KMS-11 (cell line): ENCODE measurements at regions not wholly inside any gene's neighbourhood (a gene's known extent, or its start where the extent isn't known, plus 50 kb on each side); places are given as distances from the start of the nearest gene placed in this dataset.

ENCODE experiments used
- H2AFZ ChIP-seq: fragments of 200-600 bp; sonication (generic); 2 replicates; pipeline ENCODE4 v1.6.1; 2016; ENCODE audit warnings: antibody characterized with exemption, mixed run types, low read depth
- H3K27ac ChIP-seq: fragments of 200-600 bp; sonication (generic); 2 replicates; pipeline ENCODE4 v1.6.1; 2016; ENCODE audit warnings: mild to moderate bottlenecking, mixed run types
- H3K27me3 ChIP-seq: fragments of 200-600 bp; sonication (generic); 2 replicates; pipeline ENCODE4 v1.6.1; 2017; ENCODE audit warnings: mild to moderate bottlenecking, low read depth, mixed run types, moderate library complexity; ENCODE audit not compliant: insufficient read depth
- H3K36me3 ChIP-seq: fragments of 200-600 bp; sonication (generic); 2 replicates; pipeline ENCODE4 v1.6.1; 2017; ENCODE audit warnings: mild to moderate bottlenecking, mixed run types; ENCODE audit not compliant: insufficient read depth
- H3K4me1 ChIP-seq: fragments of 200-600 bp; sonication (generic); 2 replicates; pipeline ENCODE4 v1.6.1; 2016; ENCODE audit warnings: mild to moderate bottlenecking, low read depth, mixed run types; ENCODE audit not compliant: poor library complexity, severe bottlenecking
- H3K4me2 ChIP-seq: fragments of 200-600 bp; sonication (generic); 2 replicates; pipeline ENCODE4 v1.7.0; 2016; ENCODE audit warnings: mild to moderate bottlenecking, mixed run types
- H3K4me3 ChIP-seq: fragments of 200-600 bp; sonication (generic); IDR thresholded peaks from 2 replicates; pipeline ENCODE4 v1.6.1; 2017; ENCODE audit warnings: low read depth, low read length, mixed read lengths; ENCODE audit not compliant: insufficient read depth
- H3K79me2 ChIP-seq: fragments of 200-600 bp; sonication (generic); 2 replicates; pipeline ENCODE4 v1.6.1; 2016; ENCODE audit warnings: low read depth, mixed run types; ENCODE audit not compliant: insufficient read depth
- H3K9ac ChIP-seq: fragments of 200-600 bp; sonication (generic); 2 replicates; pipeline ENCODE4 v1.6.1; 2016; ENCODE audit warnings: mild to moderate bottlenecking, mixed run types
- H4K20me1 ChIP-seq: fragments of 200-600 bp; sonication (generic); 2 replicates; pipeline ENCODE4 v1.6.1; 2016; ENCODE audit warnings: mild to moderate bottlenecking, mixed run types; ENCODE audit not compliant: insufficient read depth
- CTCF ChIP-seq: fragments of 200-600 bp; sonication (generic); conservative IDR thresholded peaks from 2 replicates; pipeline ENCODE4 v1.6.1; 2017; ENCODE audit warnings: low read depth, mild to moderate bottlenecking, antibody characterized with exemption, low read length, moderate library complexity, mixed read lengths

GRCh38 chr6:27839626-27840475, 72.3 kb downstream of the OR2B2 start:
- no peak overlapping the region for H2AFZ ChIP-seq
- peaks cover 51% of the 10 kb centered on the region for H3K79me2 ChIP-seq
- H4K20me1 ChIP-seq, result no peaks in the 10 kb centered on the region
- peak overlapping the region; percentile 100 for H3K27ac ChIP-seq
- peaks cover 21% of the 10 kb centered on the region for H3K4me1 ChIP-seq
- peak overlapping the region; percentile 85 for H3K4me2 ChIP-seq
- H3K9ac ChIP-seq, result peak overlapping the region; percentile 100
- no peak for TF ChIP-seq CTCF
- no peaks in the 10 kb centered on the region for H3K36me3 ChIP-seq
- no peaks in the 10 kb centered on the region for H3K27me3 ChIP-seq
- H3K4me3 ChIP-seq, result no peak overlapping the region

DNA sequence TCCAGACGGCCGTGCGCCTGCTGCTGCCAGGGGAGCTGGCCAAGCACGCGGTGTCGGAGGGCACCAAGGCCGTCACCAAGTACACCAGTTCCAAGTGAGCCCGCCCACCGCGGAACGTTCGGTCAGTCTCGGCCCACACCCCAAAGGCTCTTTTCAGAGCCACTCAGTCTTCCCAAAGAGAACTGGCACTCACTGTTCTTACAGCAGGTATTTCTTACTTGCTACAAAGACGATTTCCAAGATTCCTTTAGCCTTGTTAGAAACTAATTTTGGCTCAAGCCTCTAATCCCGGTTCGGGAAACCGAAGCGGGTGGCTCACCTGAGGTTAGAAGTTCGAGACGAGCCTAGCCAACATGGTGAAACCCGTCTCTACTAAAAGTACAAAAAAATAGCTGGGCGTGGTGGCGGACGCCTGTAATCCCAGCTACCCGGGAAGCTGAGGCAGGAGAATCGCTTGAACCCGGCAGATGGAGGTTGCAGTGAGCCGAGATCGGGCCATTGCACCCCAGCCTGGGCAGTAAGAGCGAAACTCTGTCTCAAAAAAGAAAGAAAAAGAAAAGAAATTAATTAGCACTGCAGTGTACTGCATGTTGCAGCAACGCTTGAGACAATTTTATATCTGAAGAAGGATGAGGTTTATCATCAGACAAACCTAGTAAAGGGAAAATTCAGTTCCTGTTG, 73.1 kb downstream of the OR2B2 start:
- Histone ChIP-seq H3K4me2 (peak overlapping the region; percentile 85), H3K27ac (peak overlapping the region; percentile 100), H3K9ac (peak overlapping the region; percentile 100), H3K4me3 (no peak overlapping the region), H4K20me1 (no peaks in the 10 kb centered on the region), H3K4me1 (peaks cover 28% of the 10 kb centered on the region), H3K27me3 (no peaks in the 10 kb centered on the region), H2AFZ (0 out of 2 replicates have a peak overlapping the region, but pooled peaks have one; percentile 16), H3K36me3 (no peaks in the 10 kb centered on the region), H3K79me2 (peaks cover 56% of the 10 kb centered on the region)
- no peak for TF ChIP-seq CTCF

DNA sequence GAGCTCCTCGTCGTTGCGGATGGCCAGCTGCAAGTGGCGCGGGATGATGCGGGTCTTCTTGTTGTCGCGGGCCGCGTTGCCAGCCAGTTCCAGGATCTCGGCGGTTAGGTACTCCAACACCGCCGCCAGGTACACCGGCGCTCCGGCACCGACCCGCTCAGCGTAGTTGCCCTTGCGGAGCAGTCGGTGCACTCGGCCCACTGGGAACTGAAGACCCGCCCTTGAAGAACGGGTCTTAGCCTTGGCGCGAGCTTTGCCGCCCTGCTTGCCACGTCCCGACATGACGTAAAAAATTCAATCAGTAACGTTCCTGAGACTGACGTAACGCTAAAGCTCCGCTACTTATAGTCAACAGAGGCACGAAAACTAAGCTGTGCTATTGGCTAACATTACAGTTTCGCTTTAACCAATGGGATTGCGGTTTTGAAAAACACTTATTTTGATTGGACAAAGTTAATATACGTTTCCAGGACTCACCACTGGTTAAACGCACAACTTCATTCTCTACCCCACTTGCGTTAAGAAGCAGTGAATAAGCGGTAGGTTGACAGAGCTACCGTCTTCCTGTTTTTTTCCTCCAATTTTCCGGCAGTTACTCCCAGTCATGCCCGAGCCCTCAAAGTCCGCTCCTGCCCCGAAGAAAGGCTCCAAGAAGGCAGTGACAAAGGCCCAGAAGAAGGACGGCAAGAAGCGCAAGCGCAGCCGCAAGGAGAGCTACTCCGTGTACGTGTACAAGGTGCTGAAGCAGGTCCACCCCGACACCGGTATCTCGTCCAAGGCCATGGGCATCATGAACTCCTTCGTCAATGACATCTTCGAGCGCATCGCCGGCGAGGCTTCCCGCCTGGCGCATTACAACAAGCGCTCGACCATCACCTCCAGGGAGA, 73.9 kb downstream of the OR2B2 start:
- Histone ChIP-seq H3K4me3 (no peak overlapping the region), H3K4me2 (peak overlapping the region; percentile 90), H4K20me1 (no peaks in the 10 kb centered on the region), H3K27ac (peak overlapping the region; percentile 100), H3K9ac (peak overlapping the region; percentile 100), H3K36me3 (no peaks in the 10 kb centered on the region), H2AFZ (0 out of 2 replicates have a peak overlapping the region, but pooled peaks have one; percentile 16), H3K79me2 (peaks cover 63% of the 10 kb centered on the region), H3K4me1 (peaks cover 35% of the 10 kb centered on the region), H3K27me3 (no peaks in the 10 kb centered on the region)
- TF ChIP-seq CTCF, result no peak

GRCh38 chr6:27837625-27838057, 74.6 kb downstream of the OR2B2 start:
- no peaks in the 10 kb centered on the region for H3K27me3 ChIP-seq
- TF ChIP-seq CTCF, result 0 out of 2 replicates have a peak, but pooled peaks have one; percentile 16
- no peaks in the 10 kb centered on the region for H3K36me3 ChIP-seq
- H3K4me1 ChIP-seq, result peaks cover 35% of the 10 kb centered on the region
- H3K4me3 ChIP-seq, result no peak overlapping the region
- no peaks in the 10 kb centered on the region for H4K20me1 ChIP-seq
- H3K4me2 ChIP-seq, result peak overlapping the region; percentile 90
- H2AFZ ChIP-seq, result no peak overlapping the region
- peaks cover 65% of the 10 kb centered on the region for H3K79me2 ChIP-seq
- peak overlapping the region; percentile 100 for H3K9ac ChIP-seq
- H3K27ac ChIP-seq, result peak overlapping the region; percentile 100
